Peyer's patch (tissue), 4 donors: ENCODE measurements at regions not wholly inside any gene's neighbourhood (a gene's known extent, or its start where the extent isn't known, plus 50 kb on each side); places are given as distances from the start of the nearest gene placed in this dataset.
"Not testable (repeated sequence)": the region's sequence is repeated elsewhere in the genome, so short reads cannot be mapped to it uniquely, and the experiment has no call there.

Source experiments
- CTCF ChIP-seq, 6 experiments: fragments of 450-650 bp in 4 of 6; fragments of 200-600 bp in 2 of 6; sonication (generic) in 1 of 6; IDR thresholded peaks; one replicate each; pipeline ENCODE4 v1.5.1; 2017 to 2019; ENCODE audit warnings: antibody characterized with exemption in 6 of 6, mild to moderate bottlenecking in 3 of 6, moderate library complexity in 1 of 6
- POLR2A ChIP-seq, 2 donors: fragments of 450-650 bp; IDR thresholded peaks; one replicate each; pipeline ENCODE4 v1.5.1; 2017; ENCODE audit warnings: antibody characterized with exemption in 2 of 2, mild to moderate bottlenecking in 2 of 2, moderate library complexity in 2 of 2

DNA sequence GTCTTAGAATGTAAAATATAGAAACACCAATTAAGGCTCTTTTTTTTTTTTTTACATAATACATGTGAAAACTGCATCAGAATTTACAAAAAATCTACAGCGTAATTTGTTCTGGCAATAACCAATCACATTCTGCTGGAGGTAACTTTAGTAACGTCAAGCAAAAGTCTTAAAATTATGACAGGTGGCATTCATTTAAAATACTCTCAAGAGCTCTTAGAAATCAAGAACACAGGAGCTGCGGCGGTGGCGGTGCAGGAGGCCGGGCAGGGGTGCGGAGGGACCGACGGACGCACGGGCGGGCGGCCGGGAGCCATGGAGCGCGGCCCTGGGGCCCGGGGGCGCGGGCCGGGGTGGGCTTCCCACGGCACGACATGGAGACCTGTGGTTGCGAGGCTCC, 202.4 kb downstream of the USP22 start:
- TF ChIP-seq CTCF, POLR2A (IDR thresholded peaks at IDR 0.05): not testable (repeated sequence)
